ENCODE measurements at regions not wholly inside any gene's neighbourhood (a gene's known extent, or its start where the extent isn't known, plus 50 kb on each side); places are given as distances from the start of the nearest gene placed in this dataset.

DNA sequence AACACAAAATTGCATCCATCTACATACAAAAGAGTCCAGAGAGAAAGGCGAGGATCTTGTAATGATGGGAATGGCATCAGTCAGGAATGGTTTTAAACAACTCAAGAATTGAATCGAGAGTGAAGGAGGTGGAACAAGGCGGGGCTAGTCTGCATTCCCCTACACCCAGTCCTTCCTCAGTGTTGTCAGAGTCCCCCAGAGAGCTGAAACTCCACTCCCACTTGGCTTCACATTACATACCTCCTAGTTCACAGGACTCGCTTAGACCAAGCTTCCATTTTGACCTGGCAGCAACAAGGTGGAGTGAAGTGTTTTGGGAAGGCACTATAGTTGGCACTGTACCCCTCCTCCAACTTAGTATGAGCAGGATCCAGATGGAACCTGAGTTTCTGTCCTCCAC lies 1273.5 kb upstream of the CRIM1 start:
- TF ChIP-seq, protein P1, sequence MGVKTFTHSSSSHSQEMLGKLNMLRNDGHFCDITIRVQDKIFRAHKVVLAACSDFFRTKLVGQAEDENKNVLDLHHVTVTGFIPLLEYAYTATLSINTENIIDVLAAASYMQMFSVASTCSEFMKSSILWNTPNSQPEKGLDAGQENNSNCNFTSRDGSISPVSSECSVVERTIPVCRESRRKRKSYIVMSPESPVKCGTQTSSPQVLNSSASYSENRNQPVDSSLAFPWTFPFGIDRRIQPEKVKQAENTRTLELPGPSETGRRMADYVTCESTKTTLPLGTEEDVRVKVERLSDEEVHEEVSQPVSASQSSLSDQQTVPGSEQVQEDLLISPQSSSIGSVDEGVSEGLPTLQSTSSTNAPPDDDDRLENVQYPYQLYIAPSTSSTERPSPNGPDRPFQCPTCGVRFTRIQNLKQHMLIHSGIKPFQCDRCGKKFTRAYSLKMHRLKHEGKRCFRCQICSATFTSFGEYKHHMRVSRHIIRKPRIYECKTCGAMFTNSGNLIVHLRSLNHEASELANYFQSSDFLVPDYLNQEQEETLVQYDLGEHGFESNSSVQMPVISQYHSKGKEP (tag by site-specific recombination; IDR thresholded peaks at IDR 0.05), result no peak
- no peak for TF ChIP-seq ZNF24 (tag by site-specific recombination; IDR thresholded peaks at IDR 0.05)
- TF ChIP-seq, protein P2, sequence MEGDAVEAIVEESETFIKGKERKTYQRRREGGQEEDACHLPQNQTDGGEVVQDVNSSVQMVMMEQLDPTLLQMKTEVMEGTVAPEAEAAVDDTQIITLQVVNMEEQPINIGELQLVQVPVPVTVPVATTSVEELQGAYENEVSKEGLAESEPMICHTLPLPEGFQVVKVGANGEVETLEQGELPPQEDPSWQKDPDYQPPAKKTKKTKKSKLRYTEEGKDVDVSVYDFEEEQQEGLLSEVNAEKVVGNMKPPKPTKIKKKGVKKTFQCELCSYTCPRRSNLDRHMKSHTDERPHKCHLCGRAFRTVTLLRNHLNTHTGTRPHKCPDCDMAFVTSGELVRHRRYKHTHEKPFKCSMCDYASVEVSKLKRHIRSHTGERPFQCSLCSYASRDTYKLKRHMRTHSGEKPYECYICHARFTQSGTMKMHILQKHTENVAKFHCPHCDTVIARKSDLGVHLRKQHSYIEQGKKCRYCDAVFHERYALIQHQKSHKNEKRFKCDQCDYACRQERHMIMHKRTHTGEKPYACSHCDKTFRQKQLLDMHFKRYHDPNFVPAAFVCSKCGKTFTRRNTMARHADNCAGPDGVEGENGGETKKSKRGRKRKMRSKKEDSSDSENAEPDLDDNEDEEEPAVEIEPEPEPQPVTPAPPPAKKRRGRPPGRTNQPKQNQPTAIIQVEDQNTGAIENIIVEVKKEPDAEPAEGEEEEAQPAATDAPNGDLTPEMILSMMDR (tag by site-specific recombination; IDR thresholded peaks at IDR 0.05), result no peak
- TF ChIP-seq ZFP69B (tag by site-specific recombination; IDR thresholded peaks at IDR 0.05), result no peak

All from HEK293 (cell line).